GM13976 (cell line): ENCODE measurements at regions not wholly inside any gene's neighbourhood (a gene's known extent, or its start where the extent isn't known, plus 50 kb on each side); places are given as distances from the start of the nearest gene placed in this dataset.

ENCODE experiments used
- DNase-seq: peaks from one replicate; pipeline ENCODE4 v3.0.0; 2012; ENCODE audit warnings: low spot score
- in situ Hi-C: fragments of 300-500 bp; cut with MboI; formaldehyde crosslinking; loops from one replicate; pipeline ENCODE4 v1.12.0; 2022; ENCODE audit warnings: low sequenced_read_pairs, mixed read lengths, inconsistent platforms; ENCODE audit not compliant: unreplicated experiment
- TF ChIP-seq, protein P1 (sequence below): IDR thresholded peaks from 2 replicates; pipeline ENCODE4 v1.5.1; 2012; ENCODE audit warnings: borderline replicate concordance, mild to moderate bottlenecking; ENCODE audit not compliant: insufficient read depth; ENCODE audit errors: extremely low read depth, missing control alignments, control extremely low read depth

DNA sequence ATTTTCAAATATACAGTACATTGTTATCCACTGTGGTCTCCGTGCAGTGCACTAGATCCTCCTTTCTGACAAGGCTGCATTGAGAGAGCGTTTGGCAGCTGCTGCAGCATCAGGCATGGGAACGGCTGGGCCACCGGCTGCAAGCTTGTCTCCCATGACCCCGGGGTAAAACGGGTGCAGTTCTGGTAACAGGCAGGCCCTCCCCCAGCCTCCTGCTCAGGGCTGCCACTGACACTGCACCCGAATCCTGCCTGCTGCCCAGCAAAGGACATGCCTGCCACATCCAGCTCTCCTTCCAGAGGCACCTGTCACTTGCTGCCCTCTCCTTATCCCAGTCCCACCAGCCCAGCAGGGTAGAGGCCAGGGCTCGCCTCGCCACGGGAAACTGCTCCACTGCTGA is 124.5 kb upstream of the TMEM45B start:
- TF ChIP-seq, protein P1, sequence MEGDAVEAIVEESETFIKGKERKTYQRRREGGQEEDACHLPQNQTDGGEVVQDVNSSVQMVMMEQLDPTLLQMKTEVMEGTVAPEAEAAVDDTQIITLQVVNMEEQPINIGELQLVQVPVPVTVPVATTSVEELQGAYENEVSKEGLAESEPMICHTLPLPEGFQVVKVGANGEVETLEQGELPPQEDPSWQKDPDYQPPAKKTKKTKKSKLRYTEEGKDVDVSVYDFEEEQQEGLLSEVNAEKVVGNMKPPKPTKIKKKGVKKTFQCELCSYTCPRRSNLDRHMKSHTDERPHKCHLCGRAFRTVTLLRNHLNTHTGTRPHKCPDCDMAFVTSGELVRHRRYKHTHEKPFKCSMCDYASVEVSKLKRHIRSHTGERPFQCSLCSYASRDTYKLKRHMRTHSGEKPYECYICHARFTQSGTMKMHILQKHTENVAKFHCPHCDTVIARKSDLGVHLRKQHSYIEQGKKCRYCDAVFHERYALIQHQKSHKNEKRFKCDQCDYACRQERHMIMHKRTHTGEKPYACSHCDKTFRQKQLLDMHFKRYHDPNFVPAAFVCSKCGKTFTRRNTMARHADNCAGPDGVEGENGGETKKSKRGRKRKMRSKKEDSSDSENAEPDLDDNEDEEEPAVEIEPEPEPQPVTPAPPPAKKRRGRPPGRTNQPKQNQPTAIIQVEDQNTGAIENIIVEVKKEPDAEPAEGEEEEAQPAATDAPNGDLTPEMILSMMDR = no peak
- no peak for DNase-seq
- in situ Hi-C loops = no loop called here

DNA sequence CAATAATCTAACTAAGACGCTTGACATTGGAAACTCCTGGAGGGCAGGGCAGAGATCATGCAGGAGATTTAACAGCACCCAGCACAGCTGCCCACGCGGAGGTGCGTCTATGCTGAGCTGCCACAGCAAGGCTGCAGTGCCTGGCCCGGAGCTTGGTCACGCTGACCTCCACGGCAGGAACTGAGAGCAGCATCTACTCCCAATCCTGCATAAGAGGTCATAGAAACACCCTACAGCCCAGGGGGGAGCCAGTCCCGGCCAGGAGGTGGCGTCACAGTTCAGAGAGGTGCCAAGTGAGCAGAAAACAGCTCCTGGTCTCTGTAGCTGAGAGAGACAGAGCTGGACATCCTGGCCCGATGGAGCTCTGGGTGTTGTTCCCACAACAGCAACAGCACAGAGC is 121.1 kb upstream of the TMEM45B start:
- in situ Hi-C loops = no loop called here
- DNase-seq = no peak
- TF ChIP-seq, protein P1 = no peak

DNA sequence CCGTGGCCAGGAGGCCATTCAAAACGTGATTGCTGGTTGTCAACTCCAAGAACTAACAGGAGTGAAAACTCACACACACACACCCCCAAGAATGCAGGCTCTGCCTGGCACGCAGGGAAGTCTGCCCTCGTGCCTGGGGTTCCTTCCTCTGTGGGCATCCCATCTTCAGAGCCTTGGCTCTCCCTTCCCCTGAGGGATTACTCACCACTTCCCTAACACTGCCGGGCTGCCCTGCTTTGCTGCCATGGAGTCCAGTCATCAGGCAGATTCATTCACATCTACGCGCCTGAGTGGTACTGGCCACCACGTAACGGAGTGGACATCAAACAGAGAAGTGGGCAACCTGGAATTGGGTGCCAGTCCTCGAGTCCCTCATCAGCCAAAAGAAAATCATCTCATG is 120.7 kb upstream of the TMEM45B start:
- DNase-seq = no peak
- in situ Hi-C loops = no loop called here
- TF ChIP-seq, protein P1 = no peak

DNA sequence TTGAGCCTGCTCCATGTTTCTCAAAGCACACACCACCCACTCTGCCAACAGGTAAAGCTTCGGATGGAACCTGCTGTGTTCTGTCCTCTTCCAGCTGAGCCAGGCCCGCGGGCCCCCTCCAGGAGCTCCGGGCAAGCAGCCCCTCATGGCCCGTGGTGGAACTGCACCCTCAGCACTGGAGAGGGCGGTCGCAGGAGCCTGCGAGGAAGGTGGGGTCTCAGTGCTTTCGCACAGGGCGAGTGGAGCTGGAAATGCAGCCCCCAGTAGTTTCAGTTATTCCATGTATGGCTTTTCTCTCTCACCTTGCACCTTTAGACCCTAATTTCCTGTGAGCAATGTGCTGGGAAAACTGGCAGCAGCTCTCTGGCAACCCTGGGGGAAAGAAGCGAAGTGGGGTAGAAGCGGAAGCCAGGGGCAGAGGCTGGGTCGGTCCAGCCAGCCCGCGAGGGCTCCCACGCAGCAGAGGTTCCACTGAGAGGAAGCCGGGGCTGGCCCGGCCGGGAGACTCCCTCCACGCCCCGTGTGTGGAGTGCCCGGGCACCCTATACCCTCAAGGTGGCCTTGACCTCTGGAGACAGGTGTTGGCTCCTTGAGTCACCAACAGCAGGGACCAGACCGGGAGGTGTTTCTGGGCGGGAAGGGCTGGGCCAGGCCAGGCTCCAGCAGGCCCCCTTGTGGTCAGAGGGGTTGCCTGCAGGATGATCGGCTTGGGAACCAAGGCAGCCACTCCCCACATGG is 119.9 kb upstream of the TMEM45B start:
- TF ChIP-seq, protein P1 = peak; percentile 75
- in situ Hi-C loops = no loop called here
- DNase-seq = peak; percentile 73

DNA sequence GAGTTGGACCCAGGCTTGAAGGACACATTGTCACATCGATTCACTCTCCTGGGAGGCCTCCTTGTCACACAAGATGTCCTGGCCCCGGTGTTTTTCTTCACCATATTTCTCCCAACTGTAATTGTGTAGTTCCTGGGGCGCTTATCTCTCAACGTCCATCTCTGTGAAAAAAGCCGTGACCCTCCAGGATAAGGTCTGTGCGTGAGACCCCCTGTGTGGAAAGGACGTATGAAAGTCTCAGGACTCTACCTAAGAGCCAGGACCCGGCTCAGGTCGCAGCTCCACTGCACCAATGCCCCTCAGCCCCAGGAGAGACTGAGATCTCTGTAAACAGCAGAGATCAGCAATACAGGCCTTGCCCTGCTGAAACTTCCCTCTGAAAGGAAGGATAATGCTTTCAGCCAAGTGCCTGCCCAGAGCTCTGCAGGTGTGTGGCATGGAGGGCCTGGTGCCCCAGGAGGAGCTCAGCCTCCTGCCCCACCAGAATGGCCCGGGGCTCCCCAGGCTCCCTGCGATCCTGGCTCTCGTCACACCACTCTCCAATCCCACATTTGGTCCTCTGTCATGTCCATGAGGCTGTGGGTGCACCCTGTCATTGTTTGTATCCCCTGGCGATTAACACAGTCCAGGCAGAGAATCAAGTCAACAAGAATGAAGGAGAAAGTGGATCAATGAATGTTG is 119.2 kb upstream of the TMEM45B start:
- DNase-seq = peak; percentile 12
- in situ Hi-C loops = no loop called here
- TF ChIP-seq, protein P1 = no peak

DNA sequence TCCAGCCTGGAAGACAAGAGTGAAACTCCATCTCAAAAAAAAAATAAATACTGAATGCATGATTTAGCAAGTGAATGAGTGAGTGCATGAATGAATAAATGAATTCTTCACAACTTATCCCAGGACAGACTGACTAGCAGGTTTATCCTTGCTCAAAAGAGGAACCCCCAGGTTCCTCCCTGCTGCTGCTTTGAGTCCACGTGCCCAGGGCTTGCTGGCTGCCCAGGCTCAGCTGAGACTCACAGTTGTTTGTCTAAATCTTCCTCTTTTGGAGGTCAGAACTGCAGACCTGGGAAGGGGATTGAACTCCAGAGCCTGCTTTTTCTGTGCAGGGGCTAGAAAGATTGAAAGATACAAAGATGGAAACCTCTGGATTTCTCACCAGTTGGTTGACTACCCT is 117.4 kb upstream of the TMEM45B start:
- DNase-seq = peak; percentile 3
- in situ Hi-C loops = no loop called here
- TF ChIP-seq, protein P1 = no peak
